Loucy (cell line): ENCODE measurements at regions not wholly inside any gene's neighbourhood (a gene's known extent, or its start where the extent isn't known, plus 50 kb on each side); places are given as distances from the start of the nearest gene placed in this dataset.

Experiments used
- H2AFZ ChIP-seq: fragments of 200-600 bp; sonication (generic); 2 replicates; pipeline ENCODE4 v1.6.0; 2016; ENCODE audit warnings: antibody characterized with exemption, mild to moderate bottlenecking, low read length, moderate library complexity
- H3F3A ChIP-seq: fragments of 200-600 bp; 2 replicates; pipeline ENCODE4 v1.6.0; 2016; ENCODE audit warnings: antibody characterized with exemption, low read depth, mild to moderate bottlenecking
- H3K27me3 ChIP-seq: fragments of 200-600 bp; sonication (generic); 2 replicates; pipeline ENCODE4 v1.6.1; 2014; ENCODE audit warnings: low read length, mild to moderate bottlenecking; ENCODE audit not compliant: insufficient read depth, poor library complexity, severe bottlenecking
- H3K36me3 ChIP-seq: fragments of 200-600 bp; sonication (generic); 2 replicates; pipeline ENCODE4 v1.6.1; 2016; ENCODE audit warnings: low read length; ENCODE audit not compliant: insufficient read depth
- H3K4me1 ChIP-seq: fragments of 200-600 bp; sonication (generic); 2 replicates; pipeline ENCODE4 v1.5.1; 2014; ENCODE audit warnings: low read length, mild to moderate bottlenecking; ENCODE audit not compliant: insufficient read depth, poor library complexity, severe bottlenecking
- H3K4me2 ChIP-seq: fragments of 200-600 bp; sonication (generic); 2 replicates; pipeline ENCODE4 v1.6.0; 2014; ENCODE audit warnings: antibody characterized with exemption, low read length, low read depth, mild to moderate bottlenecking; ENCODE audit not compliant: poor library complexity, severe bottlenecking
- H3K4me3 ChIP-seq: fragments of 200-600 bp; sonication (generic); 2 replicates; pipeline ENCODE4 v1.5.1; 2014; ENCODE audit warnings: low read length, mild to moderate bottlenecking, mixed read lengths; ENCODE audit not compliant: poor library complexity, severe bottlenecking
- H3K79me2 ChIP-seq: fragments of 200-600 bp; sonication (generic); 2 replicates; pipeline ENCODE4 v1.6.1; 2014; ENCODE audit warnings: low read length; ENCODE audit not compliant: insufficient read depth
- H3K9ac ChIP-seq: fragments of 200-600 bp; sonication (generic); 2 replicates; pipeline ENCODE4 v1.6.0; 2014; ENCODE audit warnings: mild to moderate bottlenecking, low read depth, low read length, moderate library complexity; ENCODE audit not compliant: poor library complexity, severe bottlenecking
- H3K9me2 ChIP-seq: fragments of 200-600 bp; sonication (generic); replicated peaks from 2 replicates; pipeline ENCODE4 v1.6.1; 2016; ENCODE audit warnings: low read depth, low read length, mixed read lengths
- H3K9me3 ChIP-seq: fragments of 200-600 bp; sonication (generic); 2 replicates; pipeline ENCODE4 v1.6.1; 2014; ENCODE audit warnings: mild to moderate bottlenecking, antibody characterized with exemption, low read length, low read depth; ENCODE audit not compliant: insufficient read depth
- H4K20me1 ChIP-seq: fragments of 200-600 bp; sonication (generic); 2 replicates; pipeline ENCODE4 v1.6.0; 2014; ENCODE audit warnings: antibody characterized with exemption, low read length, mild to moderate bottlenecking; ENCODE audit not compliant: insufficient read depth, poor library complexity, severe bottlenecking
- EZH2phosphoT487 ChIP-seq: fragments of 200-600 bp; IDR thresholded peaks from 2 replicates; pipeline ENCODE4 v1.6.1; 2018; ENCODE audit warnings: antibody characterized with exemption, mild to moderate bottlenecking, moderate library complexity, borderline replicate concordance
- TF ChIP-seq, protein P1 (sequence below): fragments of 200-600 bp; sonication (generic); conservative IDR thresholded peaks from 2 replicates; pipeline ENCODE4 v1.5.1; 2014; ENCODE audit warnings: mild to moderate bottlenecking, antibody characterized with exemption, low read length

- Histone ChIP-seq H3K9ac (no peak overlapping the region), H3K4me3 (no peak overlapping the region), H2AFZ (no peak overlapping the region), H3K9me2 (no peaks in the 10 kb centered on the region), H3K9me3 (no peaks in the 10 kb centered on the region), H3K36me3 (no peaks in the 10 kb centered on the region), H3K79me2 (no peaks in the 10 kb centered on the region), H3K4me1 (no peaks in the 10 kb centered on the region), H3F3A (no peaks in the 10 kb centered on the region), H3K27me3 (no peaks in the 10 kb centered on the region), H4K20me1 (no peaks in the 10 kb centered on the region), H3K4me2 (no peak overlapping the region)
- TF ChIP-seq, protein P1, sequence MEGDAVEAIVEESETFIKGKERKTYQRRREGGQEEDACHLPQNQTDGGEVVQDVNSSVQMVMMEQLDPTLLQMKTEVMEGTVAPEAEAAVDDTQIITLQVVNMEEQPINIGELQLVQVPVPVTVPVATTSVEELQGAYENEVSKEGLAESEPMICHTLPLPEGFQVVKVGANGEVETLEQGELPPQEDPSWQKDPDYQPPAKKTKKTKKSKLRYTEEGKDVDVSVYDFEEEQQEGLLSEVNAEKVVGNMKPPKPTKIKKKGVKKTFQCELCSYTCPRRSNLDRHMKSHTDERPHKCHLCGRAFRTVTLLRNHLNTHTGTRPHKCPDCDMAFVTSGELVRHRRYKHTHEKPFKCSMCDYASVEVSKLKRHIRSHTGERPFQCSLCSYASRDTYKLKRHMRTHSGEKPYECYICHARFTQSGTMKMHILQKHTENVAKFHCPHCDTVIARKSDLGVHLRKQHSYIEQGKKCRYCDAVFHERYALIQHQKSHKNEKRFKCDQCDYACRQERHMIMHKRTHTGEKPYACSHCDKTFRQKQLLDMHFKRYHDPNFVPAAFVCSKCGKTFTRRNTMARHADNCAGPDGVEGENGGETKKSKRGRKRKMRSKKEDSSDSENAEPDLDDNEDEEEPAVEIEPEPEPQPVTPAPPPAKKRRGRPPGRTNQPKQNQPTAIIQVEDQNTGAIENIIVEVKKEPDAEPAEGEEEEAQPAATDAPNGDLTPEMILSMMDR, result no peak
- TF ChIP-seq EZH2phosphoT487, result no peak
These were observed 128.3 kb downstream of the SLC28A3 start for GRCh38 chr9:84212246-84212645.

- H4K20me1 ChIP-seq, result no peaks in the 10 kb centered on the region
- H3K4me3 ChIP-seq, result no peak overlapping the region
- no peak overlapping the region for H3K9ac ChIP-seq
- no peaks in the 10 kb centered on the region for H3F3A ChIP-seq
- H3K79me2 ChIP-seq, result no peaks in the 10 kb centered on the region
- H3K9me3 ChIP-seq, result no peaks in the 10 kb centered on the region
- TF ChIP-seq, protein P1, result no peak
- no peak for TF ChIP-seq EZH2phosphoT487
- no peaks in the 10 kb centered on the region for H3K27me3 ChIP-seq
- no peak overlapping the region for H2AFZ ChIP-seq
- H3K4me2 ChIP-seq, result no peak overlapping the region
- no peaks in the 10 kb centered on the region for H3K36me3 ChIP-seq
- no peaks in the 10 kb centered on the region for H3K4me1 ChIP-seq
- H3K9me2 ChIP-seq, result no peaks in the 10 kb centered on the region
These were observed 127.6 kb downstream of the SLC28A3 start for GRCh38 chr9:84212982-84213381.

DNA sequence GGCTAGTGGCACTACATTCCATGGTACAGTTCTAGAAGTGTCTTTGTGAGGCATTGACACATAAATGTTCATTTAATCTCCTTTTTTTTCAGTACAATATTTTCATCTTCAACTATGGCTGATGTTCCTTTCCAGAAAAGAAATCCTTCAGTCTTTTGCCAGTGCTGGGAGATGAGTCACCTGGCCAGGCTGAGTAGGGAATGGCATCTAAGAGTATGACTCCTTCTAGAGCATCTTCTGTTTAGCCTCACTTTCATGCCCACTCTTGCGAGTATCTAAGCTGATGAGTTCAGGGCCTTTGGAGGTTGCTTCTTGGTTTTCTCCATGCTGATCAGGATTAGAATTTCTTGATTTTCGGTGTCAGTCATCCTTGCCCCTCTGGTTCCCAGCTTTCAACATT lies 124.4 kb downstream of the SLC28A3 start:
- no peak for TF ChIP-seq EZH2phosphoT487
- TF ChIP-seq, protein P1, result no peak
- Histone ChIP-seq H3K4me3 (no peak overlapping the region), H3K9me2 (no peaks in the 10 kb centered on the region), H2AFZ (no peak overlapping the region), H3F3A (no peaks in the 10 kb centered on the region), H3K27me3 (no peaks in the 10 kb centered on the region), H3K9ac (no peak overlapping the region), H3K36me3 (no peaks in the 10 kb centered on the region), H3K79me2 (no peaks in the 10 kb centered on the region), H3K4me2 (no peak overlapping the region), H4K20me1 (no peaks in the 10 kb centered on the region), H3K9me3 (no peaks in the 10 kb centered on the region), H3K4me1 (no peaks in the 10 kb centered on the region)
